Smooth muscle cell of the brain vasculature (primary cell): ENCODE measurements at regions not wholly inside any gene's neighbourhood (a gene's known extent, or its start where the extent isn't known, plus 50 kb on each side); places are given as distances from the start of the nearest gene placed in this dataset.

Source experiments
- DNase-seq: peaks from one replicate; pipeline ENCODE4 v3.0.0-alpha.2; 2012; ENCODE audit warnings: low read depth, low spot score

DNA sequence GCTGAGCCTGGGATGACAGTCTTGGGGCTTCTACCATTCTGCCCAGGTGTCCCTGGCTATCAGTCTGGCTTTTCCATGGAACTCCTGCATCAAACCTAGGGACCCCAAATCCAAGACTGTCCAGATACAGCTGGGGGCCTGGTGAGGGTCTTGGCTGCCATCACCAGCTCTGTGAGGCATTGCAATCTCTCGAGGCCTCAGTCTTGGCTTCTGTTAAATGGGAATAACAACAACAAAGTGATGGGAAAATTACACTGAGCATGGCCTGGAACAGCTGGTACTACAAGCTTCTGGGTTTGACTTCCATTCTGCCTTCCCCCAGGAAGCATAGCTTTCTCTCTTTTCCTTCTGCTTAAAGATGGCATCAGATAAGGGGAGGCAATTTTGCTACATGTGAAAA is 50.0 kb upstream of the LCTL start:
- DNase-seq: no peak

DNA sequence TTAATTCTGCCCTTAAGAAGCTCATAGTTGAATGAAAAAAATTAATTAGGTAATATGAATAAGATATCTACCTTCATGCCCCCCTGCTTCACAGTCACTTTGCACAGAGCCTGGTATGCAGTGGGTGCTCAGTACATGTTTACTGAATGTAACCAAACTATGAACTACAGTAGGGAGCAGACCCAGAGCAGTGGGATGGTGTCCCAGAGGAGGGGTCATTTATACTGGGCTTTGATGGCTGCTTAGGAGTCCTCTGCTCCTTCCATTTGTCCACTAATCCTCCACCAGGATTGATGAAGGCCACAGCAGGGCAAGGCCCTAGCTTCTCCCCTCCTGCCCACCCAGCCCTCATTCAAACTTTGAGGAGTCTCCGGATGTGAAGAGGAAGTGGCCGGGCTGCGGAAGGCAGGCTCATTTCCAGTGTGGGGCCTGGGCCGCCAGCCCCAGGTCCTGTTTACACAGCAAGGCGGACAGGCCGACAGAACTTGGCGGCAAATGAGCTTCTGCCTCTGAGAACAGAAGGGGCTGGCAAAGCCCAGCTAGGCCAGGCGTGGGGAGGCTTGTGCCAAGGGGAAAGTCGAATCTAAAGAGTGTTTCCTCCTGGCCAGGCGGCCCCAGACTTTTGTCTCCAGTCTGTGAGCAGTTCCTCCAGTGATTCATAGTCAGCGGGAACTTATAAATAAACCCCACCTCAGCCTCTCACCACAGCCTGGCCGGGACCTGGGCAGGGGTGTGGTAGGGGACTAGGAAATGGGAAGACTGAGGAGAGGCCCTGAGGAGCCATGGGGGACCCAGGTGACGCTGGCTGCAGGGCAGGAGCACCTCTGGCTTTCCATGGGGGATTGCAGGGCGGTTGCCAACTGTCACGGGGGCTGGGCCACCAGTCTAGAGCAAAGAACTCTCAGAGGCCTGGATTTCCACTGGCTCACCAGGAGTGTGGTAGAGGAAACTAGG is 51.6 kb upstream of the LCTL start:
- DNase-seq: no peak

DNA sequence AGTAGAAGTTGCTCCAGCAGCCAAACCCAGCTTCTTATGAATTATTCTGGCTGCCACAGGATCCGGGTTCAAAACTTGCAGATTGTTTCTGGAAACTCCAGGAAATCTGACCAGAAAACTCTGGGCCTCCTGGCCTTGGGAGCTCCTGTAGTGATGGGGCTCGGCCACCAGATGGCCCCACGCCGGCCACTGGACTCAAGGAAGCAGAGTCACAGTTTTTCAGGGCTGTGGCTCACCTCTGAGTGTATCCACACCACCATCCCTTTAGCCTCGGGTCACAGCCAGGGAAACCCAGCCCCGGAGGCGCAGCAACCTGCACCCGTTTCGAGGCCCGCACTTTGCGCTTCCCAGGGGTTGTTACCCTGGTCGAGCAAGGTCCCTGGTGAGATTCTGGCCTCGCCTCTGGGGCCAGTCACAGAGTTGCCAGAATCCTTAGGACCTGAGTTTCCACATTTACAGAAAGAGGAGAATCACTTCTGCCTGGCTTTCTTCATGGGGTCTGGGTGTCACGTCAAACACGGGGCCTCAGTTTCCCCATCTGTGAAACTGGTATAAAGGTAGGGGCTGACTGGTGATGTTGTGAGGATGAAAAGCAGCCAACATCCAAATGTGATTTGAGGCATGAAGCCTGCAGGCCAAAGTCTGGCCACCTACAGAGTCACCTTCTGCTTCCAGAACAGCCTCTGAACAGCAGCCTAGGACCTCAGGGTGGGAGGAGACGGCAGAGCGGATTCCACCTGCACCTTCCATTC is 53.5 kb upstream of the LCTL start:
- peak; percentile 37 for DNase-seq

DNA sequence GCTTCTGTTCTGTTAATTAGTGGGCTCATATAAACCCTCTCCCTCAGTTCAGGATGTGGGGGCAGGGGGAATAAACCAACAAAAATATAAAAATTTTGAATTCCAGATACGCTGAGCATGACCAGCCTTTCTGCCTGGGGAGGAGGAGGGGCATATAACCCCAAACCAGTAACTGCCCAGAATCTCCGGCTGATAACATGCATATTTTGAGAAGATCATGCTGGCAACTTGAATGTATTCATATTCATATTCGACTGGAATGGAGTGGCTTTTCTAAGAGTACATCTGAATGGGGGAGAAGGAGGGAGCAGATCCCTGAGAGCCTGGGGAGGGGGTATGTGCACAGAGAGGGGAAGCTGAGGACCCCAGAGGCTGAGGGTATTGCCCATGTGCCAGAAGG is 54.5 kb upstream of the LCTL start:
- DNase-seq: no peak

DNA sequence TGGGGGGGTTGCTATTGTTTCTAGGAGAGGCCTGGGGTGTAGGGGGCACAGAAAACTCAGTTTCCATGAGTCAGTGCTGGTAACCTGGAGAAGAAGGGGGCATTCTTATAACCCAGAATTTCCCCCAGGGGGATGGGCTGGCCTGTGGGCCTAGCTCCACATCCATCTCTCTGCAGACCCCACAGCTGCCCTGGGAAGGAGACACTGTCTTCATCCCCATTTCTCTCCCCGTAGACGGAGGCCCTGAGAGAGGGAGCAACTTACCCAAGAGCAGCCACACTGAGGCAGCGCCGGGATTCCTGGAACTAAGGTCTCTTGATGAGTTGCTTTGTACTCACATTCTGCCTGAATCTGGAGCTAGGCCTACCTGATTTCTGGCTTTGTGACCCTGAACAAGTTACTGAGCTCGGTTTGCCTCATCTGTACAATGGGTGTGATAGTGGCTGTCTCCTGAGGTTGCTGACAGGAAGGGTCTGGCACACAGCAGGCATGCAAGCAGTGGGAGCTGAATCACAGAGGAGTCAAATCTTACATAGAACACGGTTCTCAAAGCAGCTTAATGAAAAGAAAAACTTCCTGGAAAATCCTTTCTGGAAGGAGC is 55.0 kb upstream of the LCTL start:
- DNase-seq: no peak

DNA sequence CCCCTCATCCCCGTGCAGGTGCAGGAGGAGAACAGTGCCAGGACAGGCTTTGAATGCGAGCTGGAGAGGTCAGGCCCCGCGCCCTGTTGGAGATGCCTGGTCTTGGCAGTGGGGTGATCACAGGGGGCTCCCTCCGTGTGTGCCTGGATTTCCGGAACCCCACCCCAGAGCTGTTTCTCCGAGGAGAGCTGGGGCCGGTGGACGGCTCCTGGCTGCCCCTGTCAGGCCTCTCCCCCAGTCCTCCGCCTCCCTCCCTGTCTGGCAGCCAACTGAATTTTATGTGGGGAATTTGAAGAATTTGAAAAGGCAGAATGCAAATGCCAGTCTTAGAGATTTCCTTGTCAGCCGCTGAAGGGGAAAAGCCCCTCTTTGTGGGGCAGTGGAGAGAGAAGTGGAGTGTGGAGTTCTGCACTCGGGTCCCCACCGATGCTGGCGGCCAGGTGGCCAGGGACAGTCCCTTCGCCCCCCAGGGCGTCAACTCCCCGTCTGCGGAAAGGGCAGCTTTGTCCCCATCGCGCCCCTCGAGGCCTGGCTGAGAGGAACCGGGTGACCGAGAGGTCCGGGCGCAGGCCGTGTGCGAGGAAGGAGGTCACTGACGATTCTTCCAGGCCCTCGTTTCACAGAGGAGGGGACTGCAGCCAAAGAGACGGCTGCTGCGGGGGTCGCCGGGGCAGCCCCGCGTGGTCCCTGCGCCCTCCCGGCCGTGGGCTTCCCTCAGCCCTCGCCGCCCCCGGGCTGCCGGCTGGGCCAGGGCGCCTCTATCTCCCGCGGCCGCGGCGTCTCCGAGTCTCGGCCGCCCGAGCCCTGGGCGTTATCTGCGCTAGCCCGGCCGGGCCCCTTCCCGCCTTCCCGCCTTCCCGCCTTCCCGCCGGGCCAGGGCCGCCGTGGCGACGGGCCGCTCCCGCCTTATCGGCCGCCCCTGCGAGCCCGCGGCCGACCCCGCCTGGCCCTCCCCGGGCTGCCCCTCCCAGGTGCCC is 56.0 kb upstream of the LCTL start:
- no peak for DNase-seq

DNA sequence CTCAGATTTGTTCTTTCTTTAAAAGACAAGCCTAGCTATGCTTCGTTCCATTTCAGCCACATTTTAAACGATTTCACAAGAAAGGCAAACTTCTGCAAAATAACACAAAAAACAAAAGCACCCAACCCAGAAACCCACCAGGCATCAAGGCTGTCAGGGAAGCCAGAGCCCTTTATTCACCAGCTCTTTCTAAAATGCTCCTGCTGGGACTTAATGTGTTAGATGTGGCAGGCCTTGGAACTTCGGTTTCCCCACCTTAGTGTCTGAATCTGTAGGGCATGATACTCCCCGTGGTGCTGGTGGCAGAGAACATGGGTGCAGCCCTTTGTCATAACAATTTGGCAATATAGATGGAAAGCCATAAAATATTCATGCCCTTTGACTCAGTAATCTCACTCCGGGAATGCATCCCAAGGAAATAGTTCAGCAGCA is 56.8 kb upstream of the LCTL start:
- DNase-seq: no peak

DNA sequence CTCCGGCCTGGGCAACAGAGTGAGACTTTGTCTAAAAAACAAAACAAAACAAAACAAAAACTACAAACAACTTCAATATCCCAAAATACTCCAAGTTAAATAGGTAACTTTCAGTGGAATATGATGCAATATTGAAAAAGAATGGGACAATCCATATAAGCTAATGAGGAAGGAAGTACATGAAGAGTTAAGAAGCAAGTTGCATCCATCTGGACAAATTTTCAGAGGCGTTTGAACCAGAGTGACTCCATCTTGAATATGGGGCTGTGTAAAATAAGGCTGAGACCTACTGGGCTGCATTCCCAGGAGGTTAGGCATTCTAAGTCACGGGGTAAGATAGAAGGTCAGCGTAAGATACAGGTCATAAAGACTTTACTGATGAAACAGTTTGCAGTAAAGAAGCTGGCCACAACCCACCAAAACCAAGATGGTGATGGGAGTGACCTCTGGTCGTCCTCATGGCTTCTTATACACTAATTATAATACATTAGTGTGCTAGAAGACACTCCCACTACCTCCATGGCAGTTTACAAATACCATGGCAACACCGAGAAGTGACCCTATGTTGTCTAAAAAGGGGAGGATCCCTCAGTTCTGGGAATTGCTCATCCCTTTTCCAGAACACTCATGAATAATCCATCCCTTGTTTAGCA is 58.1 kb upstream of the LCTL start:
- DNase-seq: no peak

DNA sequence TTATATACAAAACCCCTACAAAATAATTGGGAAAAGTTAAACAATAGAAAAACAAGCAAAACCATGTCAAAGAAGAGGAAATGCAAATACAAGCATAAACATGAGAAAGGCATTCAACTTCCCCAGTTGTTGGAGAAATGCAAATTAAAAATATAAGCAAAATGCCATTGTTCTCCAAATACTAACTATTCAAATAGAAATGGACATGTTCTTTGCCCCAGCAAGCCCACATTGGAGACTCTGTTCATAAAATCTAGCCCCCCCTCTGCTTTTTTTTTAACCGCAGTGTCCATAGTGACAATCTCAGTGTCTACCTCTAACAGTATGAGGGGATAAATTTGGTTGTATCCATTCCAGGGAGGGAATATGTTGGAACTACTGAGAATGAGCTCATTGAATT is 59.7 kb upstream of the LCTL start:
- DNase-seq: no peak

DNA sequence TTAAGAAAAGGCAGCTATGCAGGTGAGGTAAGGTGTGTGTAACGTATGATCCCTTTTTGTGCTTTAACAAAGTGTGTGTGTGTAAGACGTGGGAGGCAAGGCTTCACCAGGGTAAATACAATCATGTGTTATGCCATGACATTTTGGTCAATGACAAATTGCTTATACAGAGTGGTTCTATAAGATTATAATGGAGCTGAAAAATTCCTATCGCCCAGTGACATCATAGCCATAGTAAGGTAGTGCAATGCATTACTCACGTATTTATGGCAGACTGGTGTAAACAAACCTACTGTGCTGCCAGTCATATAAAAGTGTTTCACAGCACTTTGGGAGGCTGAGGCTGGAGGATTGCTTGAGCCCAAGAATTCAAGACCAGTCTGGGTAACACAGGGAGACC is 60.2 kb upstream of the LCTL start:
- no peak for DNase-seq

DNA sequence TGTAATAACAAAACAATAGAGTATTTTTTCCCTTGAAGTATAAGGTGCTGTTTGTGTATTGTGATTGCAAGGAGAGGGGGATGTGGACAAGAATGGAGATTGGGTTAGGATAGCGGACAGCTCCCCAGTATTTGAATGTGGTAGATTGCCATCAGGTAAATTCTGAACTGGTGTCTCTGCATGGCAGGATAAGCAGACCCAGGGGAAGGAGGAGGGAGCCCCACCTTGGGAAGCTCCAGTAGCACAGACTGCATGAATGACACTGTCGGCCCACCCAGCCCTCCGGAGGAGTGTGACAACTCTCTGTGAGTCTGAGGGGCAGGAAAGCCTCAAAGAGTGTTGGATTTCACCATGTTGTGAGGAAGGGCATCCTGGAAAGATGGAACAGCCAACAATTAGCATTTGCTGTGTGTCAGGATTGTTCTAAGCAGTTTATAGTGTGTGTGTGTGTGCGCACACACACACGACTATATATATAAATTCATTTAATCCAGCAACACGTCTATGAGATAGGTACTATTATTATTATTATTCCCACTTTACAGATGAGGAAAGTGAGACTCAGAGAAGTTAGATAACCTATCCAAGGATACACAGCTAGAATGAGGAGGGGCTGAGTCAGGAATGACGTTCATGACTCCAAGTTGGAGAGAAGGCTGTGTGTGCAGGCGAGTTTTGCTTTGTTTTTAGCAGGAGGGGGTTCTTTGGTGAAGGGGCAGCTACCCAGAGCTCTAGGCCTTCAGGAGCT is 63.4 kb upstream of the LCTL start:
- no peak for DNase-seq

DNA sequence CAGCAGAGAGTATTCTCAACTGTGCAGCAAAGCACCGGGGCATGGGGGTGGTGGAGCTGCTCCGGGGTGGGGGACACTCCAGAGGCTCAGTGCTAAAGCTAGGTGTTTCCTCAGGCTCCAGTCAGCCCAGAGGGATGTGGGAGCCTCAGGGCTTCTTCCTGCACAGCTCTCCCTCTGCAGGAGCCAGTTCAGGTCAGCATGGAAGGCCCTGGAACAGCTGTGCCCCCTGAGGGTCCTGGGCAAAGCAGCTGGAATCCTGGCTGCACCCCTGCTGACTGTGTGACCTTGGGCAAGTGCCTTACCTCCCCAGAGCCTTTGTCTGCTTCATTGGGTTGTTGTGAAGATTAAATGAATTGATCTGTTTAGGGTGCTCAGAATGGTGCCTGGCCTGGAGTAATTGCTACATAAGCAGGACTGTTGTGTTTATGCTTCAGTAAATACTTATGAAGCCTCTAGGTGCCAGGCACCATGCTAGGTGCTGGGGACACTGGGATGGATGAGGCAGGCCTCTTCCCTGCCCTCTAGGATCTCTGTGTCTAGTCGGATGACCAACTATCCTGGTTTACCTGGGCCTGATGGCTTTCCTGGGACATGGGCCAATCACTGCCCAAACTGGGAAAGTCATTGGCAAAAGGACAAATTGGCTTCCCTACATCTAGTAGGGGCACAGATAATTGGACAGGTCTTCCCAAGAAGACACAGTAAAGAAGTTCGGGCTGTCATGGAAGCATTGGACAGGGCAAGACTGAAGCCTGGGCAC is 64.2 kb upstream of the LCTL start:
- DNase-seq: no peak

DNA sequence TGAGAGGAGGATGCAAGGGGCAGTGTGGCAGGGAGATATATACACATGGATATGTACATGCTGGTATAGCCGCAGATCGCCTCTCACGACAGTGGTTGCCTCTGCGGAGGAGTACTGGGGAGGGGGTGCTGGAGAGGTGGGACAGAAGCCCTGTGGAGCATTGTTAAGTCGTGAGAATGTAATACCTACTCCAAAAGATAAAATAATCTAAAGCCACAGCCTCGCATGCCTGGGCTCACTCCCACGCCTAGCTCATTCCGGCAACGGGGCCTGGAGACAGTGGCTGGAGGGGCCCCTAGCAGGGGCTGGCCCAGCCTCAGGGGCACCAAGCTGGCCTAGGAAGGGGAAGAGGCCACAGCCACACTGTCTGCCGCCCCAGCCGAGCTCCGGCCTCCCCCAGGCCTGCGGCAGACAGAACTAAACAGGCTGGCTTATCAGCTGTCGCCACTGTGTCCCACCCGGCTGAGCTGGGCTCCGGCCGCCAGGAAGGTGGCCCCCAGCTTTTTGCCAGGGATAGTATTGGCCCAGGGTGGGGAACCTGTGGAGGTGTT is 65.1 kb upstream of the LCTL start:
- DNase-seq: no peak

DNA sequence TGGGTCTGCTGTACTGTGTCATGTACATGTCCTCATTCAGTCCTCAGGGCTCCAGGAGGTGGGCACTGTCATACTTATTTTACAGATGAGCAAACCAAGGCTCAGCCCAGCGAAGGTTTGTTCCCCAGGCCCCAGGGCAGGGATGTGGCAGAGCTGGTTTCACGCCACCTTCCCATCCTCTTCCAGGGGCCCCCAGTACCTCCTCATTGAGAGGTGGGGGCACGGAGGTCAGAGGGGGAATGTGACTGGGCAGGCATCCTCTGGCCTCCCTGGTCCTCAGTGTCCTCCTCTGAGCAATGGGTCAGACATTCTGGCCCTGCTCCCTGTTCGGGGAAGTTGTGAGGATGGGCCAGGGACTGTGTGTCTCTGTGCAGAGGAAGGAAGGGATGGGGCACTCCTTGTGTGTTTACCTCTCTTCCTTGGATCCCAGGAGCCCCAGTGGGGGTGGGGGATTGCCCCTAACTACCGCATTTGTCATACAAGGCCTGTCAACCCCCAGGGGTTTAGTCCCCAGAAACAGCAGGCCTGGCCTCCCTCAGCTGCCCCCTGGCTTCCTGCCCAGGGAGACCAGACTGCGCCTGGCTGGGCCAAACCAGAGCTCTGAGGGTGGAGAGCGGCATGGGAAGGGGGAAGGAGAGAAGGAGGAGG is 65.9 kb upstream of the LCTL start:
- DNase-seq: no peak

DNA sequence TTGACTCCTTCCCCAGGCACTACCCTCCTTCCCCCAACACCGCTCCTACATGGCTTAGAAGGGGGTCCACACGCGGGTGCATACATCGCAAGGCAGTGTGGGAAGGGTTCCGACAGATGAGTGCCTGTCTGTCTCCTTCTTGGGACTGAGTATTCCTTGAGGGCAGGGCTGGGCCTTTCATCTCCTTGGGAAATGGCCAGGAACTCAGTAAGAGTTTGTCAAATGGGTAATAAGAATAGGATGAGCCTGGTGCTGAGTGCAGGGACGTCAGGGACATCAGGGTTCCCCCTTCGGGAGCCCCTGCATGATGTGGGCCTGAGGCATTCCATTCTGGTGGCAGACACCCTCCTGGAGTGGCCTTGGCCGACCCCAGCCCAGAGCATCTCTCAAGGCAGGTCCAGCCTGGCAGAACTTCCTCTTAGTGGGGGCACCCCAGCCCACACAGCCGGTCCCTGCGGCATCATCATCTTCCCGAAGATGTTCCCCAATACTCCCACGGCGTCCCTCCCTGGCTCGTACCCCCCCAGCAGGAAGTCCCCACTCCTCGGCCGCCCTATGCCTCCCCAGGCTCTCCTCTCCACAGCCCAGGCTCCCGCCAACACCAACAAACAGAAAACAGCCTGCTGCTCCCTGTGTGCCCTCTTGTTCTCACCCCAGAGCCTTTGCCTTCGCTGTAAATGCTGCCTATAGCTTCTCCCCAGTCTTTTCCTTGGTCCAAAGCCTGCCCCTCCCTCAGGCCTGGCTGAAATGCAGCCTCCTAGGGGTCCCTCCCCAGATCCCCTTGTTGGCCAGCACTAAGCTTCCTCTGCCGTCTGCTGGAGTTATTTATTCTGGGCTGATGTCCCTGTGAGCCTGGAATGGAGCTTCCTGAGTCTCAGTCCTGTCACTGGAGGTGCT is 67.5 kb upstream of the LCTL start:
- no peak for DNase-seq

DNA sequence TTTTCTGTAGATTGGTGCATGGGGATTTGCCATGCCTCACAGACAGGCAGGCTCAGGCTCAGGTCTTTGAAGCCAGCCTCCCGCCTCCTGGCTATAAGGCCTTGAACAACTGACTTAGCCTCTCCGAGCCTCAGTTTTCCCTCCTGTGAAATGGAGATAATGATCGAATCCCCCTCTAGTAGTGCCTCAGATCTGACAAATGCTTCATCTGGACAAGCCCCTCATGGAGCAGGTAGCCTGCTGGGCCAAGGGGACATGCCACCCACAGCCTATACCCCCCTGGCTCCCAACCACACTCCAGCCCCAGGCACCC is 68.1 kb upstream of the LCTL start:
- no peak for DNase-seq

DNA sequence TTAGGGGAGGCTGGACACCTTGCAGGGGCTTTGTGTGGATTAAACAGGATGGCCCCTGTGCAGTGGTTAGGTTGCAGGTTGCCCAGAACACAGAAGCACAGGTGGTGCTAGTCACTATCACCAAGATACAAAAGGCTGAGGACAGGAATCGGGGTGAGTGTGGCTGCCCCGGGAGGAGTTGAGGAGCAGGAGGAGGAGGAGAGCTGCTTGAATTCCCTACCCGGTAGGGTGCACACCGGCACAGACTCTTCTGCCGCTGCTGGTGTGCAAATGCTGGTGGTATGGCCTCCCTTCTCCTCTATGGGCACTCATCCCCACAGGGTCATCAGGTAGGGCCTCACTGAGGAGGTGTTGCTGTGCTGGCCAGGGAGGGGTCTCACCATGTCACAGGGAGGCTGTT is 67.5 kb upstream of the SMAD6 start:
- no peak for DNase-seq

DNA sequence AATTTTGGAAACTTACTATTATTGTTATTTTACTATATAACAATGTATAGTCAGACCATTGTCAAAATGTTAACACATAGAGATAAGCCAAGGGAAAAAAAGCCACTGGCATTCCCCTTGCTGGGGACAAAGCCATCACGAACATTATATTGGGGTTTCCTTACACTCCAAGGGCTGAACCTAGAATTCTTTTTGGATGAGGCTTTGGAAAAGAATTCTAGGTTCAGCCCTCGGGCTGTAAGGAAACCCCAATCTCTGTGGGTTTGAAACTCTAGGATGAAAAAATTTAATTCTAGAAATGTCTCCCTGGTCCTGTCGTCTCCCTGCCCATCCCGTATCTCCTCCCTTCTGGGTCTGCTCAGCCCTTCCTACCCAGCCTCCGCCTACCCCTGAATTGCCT is 67.0 kb upstream of the SMAD6 start:
- DNase-seq: no peak
